SIG-M5 treated with dmso at 0.1 percent for 504 hours (cell line): ENCODE measurements at regions not wholly inside any gene's neighbourhood (a gene's known extent, or its start where the extent isn't known, plus 50 kb on each side); places are given as distances from the start of the nearest gene placed in this dataset.
A peak's percentile ranks its signal among the peaks of the same experiment; 100 is the strongest.

Source experiments
- DNase-seq: peaks from one replicate; lab custom pipeline; 2025; ENCODE audit not compliant: unreplicated experiment; lab: John Stamatoyannopoulos, UW

GRCh38 chr18:47758000-47758399 lies 172.5 kb downstream of the SMAD2 start:
- peak; percentile 32 for DNase-seq

GRCh38 chr18:47756364-47757016 lies 174.0 kb downstream of the SMAD2 start:
- peak; percentile 15 for DNase-seq

DNA sequence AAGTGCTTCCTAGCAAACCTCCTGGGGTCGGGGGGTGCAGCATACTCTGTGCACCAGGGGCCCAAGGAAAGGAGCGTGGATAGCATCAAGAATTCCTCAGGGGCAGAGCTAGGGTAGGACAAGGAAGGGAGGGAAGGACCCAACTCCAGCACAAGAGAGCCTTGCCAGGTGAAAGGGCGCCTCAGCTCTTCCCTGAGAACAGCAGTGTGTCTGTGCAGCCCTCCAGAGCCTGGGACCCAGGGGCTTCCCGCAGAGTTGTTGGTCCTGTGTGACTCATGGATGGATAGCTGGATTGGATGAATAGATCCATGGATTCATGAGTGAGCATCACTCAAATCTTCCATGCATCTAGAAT lies 175.4 kb downstream of the SMAD2 start:
- no peak for DNase-seq

GRCh38 chr18:47754311-47755101 lies 176.0 kb downstream of the SMAD2 start:
- peak; percentile 10 for DNase-seq

DNA sequence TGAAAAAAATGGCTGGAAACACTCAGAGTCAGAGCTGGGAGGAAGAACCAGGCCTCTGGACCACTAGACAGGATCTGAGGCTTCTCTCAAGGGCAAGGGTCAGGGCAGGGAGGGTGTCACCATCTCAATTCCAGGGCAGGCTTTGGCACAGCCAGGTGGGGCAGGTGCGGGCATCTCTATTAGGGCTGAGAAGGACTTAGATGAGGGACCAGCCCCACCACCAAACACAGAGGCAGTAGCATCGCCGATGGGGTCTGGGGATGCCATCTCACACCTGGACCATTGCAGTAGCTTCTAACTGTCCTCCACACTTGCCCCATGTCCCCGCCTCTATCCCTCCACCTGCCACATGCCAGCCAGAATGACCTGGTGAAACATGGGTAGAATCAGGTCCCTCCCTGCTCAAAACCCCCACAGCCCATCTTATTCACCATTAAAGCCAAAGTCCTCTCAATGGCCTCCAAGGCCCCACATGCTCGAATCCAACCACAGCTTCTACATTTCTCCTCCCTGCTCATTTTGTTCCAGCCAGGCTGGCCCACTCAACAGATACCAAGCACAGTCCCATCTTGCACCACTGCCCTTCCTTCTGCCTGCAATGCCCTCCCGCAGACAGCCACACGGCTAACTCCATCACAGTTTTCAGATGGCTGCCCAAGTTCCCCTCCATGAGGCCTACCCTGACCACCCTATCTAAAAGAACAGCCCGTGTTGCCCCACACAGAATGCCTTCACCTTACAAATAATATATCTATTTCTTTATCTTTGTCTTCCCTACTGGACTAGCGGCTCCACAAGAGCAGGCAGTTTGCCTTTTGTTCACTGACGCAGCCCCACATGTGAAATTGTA lies 177.4 kb downstream of the SMAD2 start:
- no peak for DNase-seq

- no peak for DNase-seq
Observed at GRCh38 chr18:47750889-47751423, 179.5 kb downstream of the SMAD2 start.

DNA sequence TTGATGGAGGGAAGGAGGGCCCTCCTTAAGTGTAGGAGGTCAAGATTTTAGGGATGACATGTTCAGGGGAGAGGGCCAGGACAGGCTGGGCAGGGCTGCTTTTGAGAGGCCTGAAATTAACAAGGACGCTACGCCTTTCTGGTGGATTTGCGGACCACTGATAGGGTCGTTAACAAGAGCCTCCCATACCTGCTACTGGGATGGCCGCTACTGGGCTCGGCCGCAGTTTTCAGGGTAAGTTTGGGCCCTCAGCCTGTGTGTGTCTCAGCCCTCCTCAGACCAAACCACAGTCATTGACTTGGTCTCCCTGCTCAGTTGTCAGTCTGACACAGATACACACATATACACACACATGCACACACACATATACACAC lies 180.9 kb downstream of the SMAD2 start:
- DNase-seq = no peak

GRCh38 chr18:47748847-47749599 lies 181.4 kb downstream of the SMAD2 start:
- DNase-seq = peak; percentile 50

GRCh38 chr18:47748093-47748796 lies 182.2 kb downstream of the SMAD2 start:
- DNase-seq = no peak

- DNase-seq = no peak
Observed at GRCh38 chr18:47747260-47747795, 183.1 kb downstream of the SMAD2 start.

GRCh38 chr18:47746615-47747014 lies 183.8 kb downstream of the SMAD2 start:
- no peak for DNase-seq

DNA sequence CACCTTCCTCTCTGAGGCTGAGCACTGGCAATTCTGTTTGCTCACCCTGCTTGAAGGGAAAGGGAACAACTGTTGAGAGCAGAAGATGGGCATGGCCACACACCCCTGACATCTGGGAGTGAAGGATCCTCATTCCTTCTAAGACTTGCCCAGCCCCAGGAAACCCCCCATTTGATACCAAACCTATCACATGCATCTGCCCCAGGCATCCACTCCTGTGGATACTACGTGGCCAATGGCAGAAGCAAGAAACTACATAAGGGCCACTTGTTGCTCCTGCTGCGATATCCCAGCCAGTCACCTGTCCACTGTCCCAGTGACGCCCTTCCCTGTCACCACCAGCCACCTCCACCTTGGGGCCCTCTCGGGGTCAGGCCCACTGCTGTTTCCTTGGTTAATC lies 185.2 kb downstream of the SMAD2 start:
- no peak for DNase-seq

- DNase-seq = no peak
Observed at GRCh38 chr18:47737956-47738355, 192.5 kb downstream of the SMAD2 start.

DNA sequence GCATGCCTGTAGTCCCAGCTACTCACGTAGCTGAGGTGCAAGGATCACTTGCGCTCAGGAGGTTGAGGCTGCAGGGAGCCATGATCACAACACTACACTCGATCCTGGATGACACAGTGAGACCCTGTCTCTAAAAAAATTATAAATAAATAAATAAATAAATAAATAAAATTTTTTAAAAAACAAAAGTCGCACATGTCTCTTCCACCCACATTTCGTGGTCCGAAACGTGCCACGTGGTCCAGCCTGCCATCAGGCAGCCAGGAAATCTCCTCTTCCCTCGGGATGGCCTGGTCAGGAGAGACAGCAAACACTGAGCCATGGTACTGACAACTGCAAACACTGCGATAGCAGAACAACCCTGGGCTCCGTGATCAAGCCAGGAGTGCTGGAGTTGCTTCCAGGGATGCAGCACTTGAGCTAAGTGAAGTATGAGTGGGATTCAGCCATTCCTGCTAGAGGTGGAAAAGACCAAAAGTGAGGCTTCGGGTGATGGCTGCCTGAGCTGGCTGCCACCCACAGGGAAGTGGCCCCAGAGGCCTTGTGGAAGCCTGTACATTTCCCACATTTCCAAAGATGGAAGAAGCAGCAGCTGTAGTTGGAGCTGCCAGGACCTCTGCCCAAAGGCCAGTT lies 193.1 kb downstream of the SMAD2 start:
- DNase-seq = no peak

DNA sequence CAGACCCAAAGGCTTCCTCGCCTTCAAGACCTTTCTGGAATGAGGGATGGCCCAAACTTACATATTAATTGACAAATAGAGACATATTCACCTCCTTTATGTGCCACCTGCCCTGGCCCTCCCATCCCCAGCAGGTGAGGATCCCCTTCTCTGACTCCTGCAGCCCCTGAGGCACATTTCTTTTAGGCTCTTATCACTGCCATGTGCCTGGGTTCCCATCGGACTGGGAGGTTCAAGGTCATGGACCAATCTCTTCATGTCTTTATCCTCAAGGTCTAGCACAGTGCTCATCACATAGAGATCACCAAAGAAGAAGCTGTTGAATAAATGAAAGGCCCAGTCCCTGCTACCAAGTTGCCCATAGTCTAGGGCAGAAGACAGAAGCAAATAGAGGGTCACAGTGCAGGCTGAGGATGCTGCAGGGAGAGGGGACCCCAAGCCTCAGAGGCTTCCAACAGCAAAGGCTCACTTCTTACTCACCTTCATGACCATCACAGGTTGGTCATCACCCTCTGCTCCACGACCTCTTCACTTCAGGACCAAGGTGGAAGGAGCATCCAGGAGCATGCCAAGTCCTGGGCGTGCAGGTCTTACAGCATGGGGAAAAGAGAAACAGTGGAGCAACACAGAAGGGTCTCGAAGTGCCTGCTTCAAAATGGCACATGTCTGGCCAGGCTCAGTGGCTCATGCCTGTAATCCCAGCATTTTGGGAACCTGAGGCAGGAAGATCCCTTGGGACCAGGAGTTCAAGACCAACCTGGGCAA lies 193.9 kb downstream of the SMAD2 start:
- DNase-seq = no peak

- DNase-seq = no peak
Observed at GRCh38 chr18:47735041-47735702, 195.3 kb downstream of the SMAD2 start.

DNA sequence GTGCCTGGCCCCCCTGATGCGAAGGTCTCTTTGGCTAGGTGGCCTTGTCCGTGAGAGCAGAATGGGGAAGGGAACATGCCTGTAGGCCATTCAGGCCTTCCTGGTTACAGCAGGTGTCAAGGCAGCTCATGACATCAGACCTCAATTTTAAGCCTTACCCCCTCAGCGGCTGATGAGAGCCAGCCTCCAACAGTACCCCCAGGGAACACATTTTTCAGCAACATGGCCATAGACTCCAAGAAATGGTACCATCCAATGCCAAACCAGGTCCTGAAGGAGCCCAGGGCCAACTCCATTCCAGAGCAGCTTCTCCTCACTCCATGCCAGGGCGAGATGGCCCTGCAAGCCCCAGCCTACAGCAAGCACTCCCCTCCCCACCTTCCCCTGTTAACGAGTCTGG lies 199.2 kb downstream of the SMAD2 start:
- no peak for DNase-seq

DNA sequence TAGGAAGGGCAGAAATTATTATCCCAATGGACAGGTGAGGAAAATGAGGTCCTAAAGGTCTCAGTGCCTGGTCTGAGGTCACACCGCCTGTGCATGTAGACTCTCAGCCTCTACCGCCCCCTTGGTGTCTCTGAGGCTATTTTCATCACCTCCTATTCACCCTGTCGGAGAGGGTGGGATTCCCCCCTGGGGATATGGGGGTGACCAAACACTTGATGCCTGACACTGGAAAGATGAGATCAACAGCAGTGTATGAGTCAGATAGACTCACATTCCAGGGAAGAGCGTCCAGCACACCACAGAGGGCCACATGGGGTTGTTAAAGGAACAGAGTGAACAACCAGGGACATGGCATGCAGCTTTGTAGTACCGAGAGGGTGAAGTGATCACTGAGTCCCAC lies 199.7 kb downstream of the SMAD2 start:
- no peak for DNase-seq
